K562 (cell line): ENCODE measurements at regions not wholly inside any gene's neighbourhood (a gene's known extent, or its start where the extent isn't known, plus 50 kb on each side); places are given as distances from the start of the nearest gene placed in this dataset.

Experiments
- EP400 ChIP-seq: fragments of 450-650 bp; IDR thresholded peaks from 2 replicates; pipeline ENCODE4 v1.6.1; 2017; ENCODE audit warnings: antibody characterized with exemption, mild to moderate bottlenecking, moderate library complexity
- FOXA3 ChIP-seq, 2 experiments: fragments of 450-650 bp in 1 of 2; sonication (generic) in 1 of 2; formaldehyde crosslinking; IDR thresholded peaks in 1 of 2; conservative IDR thresholded peaks in 1 of 2; 2 replicates each; pipeline versions ENCODE4 v1.4.0 to v1.8.0; 2020 to 2022; ENCODE audit warnings: mild to moderate bottlenecking in 2 of 2, missing genetic modification reagents in 1 of 2
- FOXK2 ChIP-seq, 2 experiments: fragments of 450-650 bp; IDR thresholded peaks in 1 of 2; conservative IDR thresholded peaks in 1 of 2; 2 replicates each; pipeline ENCODE4 v1.6.1; 2016; ENCODE audit warnings: low read depth in 2 of 2, mild to moderate bottlenecking in 1 of 2
- MNT ChIP-seq, 2 experiments: fragments of 450-650 bp; conservative IDR thresholded peaks; 2 replicates each; pipeline ENCODE4 v1.6.1; 2017; ENCODE audit warnings: mild to moderate bottlenecking in 2 of 2, moderate library complexity in 2 of 2
- POLR2A ChIP-seq: fragments of 450-650 bp; conservative IDR thresholded peaks from 2 replicates; pipeline ENCODE4 v1.6.1; 2016
- TAF1 ChIP-seq: IDR thresholded peaks from 2 replicates; pipeline ENCODE4 v1.6.1; 2011; ENCODE audit warnings: mild to moderate bottlenecking, low read length, moderate library complexity; ENCODE audit not compliant: insufficient read depth, control insufficient read depth, severe bottlenecking; ENCODE audit errors: extremely low read depth
- YY1 ChIP-seq, 3 experiments: IDR thresholded peaks; 2 replicates each; pipeline ENCODE4 v1.6.1; 2011; ENCODE audit warnings: low read length in 2 of 3, mild to moderate bottlenecking in 2 of 3, moderate library complexity in 2 of 3, borderline replicate concordance in 1 of 3, control low read depth in 1 of 3, low read depth in 1 of 3; ENCODE audit not compliant: insufficient read depth in 3 of 3, insufficient replicate concordance in 2 of 3, control insufficient read depth in 1 of 3, insufficient read length in 1 of 3; ENCODE audit errors: extremely low read depth in 1 of 3

GRCh38 chr14:30473846-30474696 is 84.9 kb upstream of the G2E3 start (continued):
- TF ChIP-seq YY1 (IDR thresholded peaks at IDR 0.05; ENCODE audit: borderline replicate concordance in 1 of 3, control insufficient read depth in 1 of 3, extremely low read depth in 1 of 3, insufficient read depth in 3 of 3, insufficient read length in 1 of 3, insufficient replicate concordance in 2 of 3, low read depth in 1 of 3, low read length in 2 of 3) (peak in 2 of 3 experiments; percentile 10 to 75), FOXK2 (conservative IDR thresholded peaks at IDR 0.05 in 1 of 2, IDR thresholded peaks at IDR 0.05 in 1 of 2; ENCODE audit: low read depth in 2 of 2) (peak in 1 of 2 experiments; percentile 58; a peak in 2 of 4 replicates), TAF1 (peak; percentile 28), FOXA3 (CRISPR knock-in tag; conservative IDR thresholded peaks at IDR 0.05 in 1 of 2, IDR thresholded peaks at IDR 0.05 in 1 of 2) (peak in 1 of 2 experiments; percentile 75; a peak in 2 of 4 replicates), POLR2A (peak; percentile 70), EP400 (peak; percentile 39), MNT (conservative IDR thresholded peaks at IDR 0.05) (peak in 1 of 2 experiments; percentile 24; a peak in 1 of 4 replicates)
